EH (cell line): ENCODE measurements at regions not wholly inside any gene's neighbourhood (a gene's known extent, or its start where the extent isn't known, plus 50 kb on each side); places are given as distances from the start of the nearest gene placed in this dataset.

Experiments
- DNase-seq: peaks from one replicate; pipeline ENCODE4 v3.0.0-alpha.2; 2015; ENCODE audit warnings: low read depth

- DNase-seq = no peak
Observed at GRCh38 chr2:46813020-46813415, 102.6 kb downstream of the MCFD2 start.
